ENCODE measurements at regions not wholly inside any gene's neighbourhood (a gene's known extent, or its start where the extent isn't known, plus 50 kb on each side); places are given as distances from the start of the nearest gene placed in this dataset.

GRCh38 chr11:15446315-15446714 is 331.6 kb downstream of the INSC start:
- Histone ChIP-seq H3K4me1 (ENCODE audit: control insufficient read depth in 1 of 2, insufficient read depth in 2 of 2, low read length in 2 of 2) (no peaks in the 10 kb centered on the region), H3K79me2 (ENCODE audit: insufficient read depth, low read length) (no peaks in the 10 kb centered on the region), H3K27me3 (ENCODE audit: control insufficient read depth in 2 of 2, insufficient read depth in 2 of 2, low read length in 2 of 2) (no peaks in the 10 kb centered on the region), H4K20me1 (ENCODE audit: insufficient read depth, low read length) (no peaks in the 10 kb centered on the region), H3K4me2 (replicated peaks; ENCODE audit: extremely low read depth, low read length, poor library complexity, severe bottlenecking) (no peak overlapping the region), H3K9ac (ENCODE audit: insufficient read depth, low read length, poor library complexity, severe bottlenecking) (no peak overlapping the region), H3K4me3 (replicated peaks in 1 of 3; ENCODE audit: low read depth in 2 of 3, low read length in 3 of 3) (no peak overlapping the region), H3K27ac (ENCODE audit: low read depth in 1 of 2, low read length in 2 of 2) (no peak overlapping the region), H3K9me3 (replicated peaks in 1 of 2; ENCODE audit: control insufficient read depth in 1 of 2, insufficient read depth in 1 of 2, low read length in 2 of 2) (peaks cover 0 to 3% of the 10 kb centered on the region in 2 donors), H2AFZ (ENCODE audit: insufficient read depth, low read depth, low read length, poor library complexity, severe bottlenecking) (no peak overlapping the region), H3K36me3 (replicated peaks in 1 of 2; ENCODE audit: control insufficient read depth in 1 of 2, insufficient read depth in 2 of 2, low read length in 2 of 2) (no peaks in the 10 kb centered on the region)
- Mint-ChIP-seq H3K27me3 (ENCODE audit: low read depth in 3 of 3) (no peaks in the 10 kb centered on the region), H3K36me3 (no peaks in the 10 kb centered on the region), H3K9me3 (peaks cover under 1 to 15% (median 3%) of the 10 kb centered on the region in 7 donors), H3K27ac (peak overlapping the region in 1 of 7 donors; percentile 36), H3K4me1 (no peaks in the 10 kb centered on the region), H3K4me3 (no peak overlapping the region)
- no peak for DNase-seq
- WGBS (ENCODE audit: insufficient coverage): 80% methylated on average over 1 of the region's 4 CpGs
- intact Hi-C loops (cut with micrococcal nuclease): no loop called here
- no peak for TF ChIP-seq CTCF (IDR thresholded peaks at IDR 0.05)

GRCh38 chr11:15446929-15447328 is 332.2 kb downstream of the INSC start:
- DNase-seq: no peak
- Mint-ChIP-seq H3K4me1 (no peaks in the 10 kb centered on the region), H3K4me3 (no peak overlapping the region), H3K27me3 (ENCODE audit: low read depth in 3 of 3) (no peaks in the 10 kb centered on the region), H3K9me3 (peaks cover 2 to 15% (median 4%) of the 10 kb centered on the region in 7 donors), H3K27ac (no peak overlapping the region), H3K36me3 (no peaks in the 10 kb centered on the region)
- no peak overlapping the region for H3K4me2 ChIP-seq (replicated peaks; ENCODE audit: extremely low read depth, low read length, poor library complexity, severe bottlenecking)
- H3K9ac ChIP-seq (ENCODE audit: insufficient read depth, low read length, poor library complexity, severe bottlenecking): no peak overlapping the region
- no peak for TF ChIP-seq CTCF (IDR thresholded peaks at IDR 0.05)
- no peaks in the 10 kb centered on the region for H3K27me3 ChIP-seq (ENCODE audit: control insufficient read depth in 2 of 2, insufficient read depth in 2 of 2, low read length in 2 of 2)
- peaks cover 1 to 3% of the 10 kb centered on the region in 2 donors for H3K9me3 ChIP-seq (replicated peaks in 1 of 2; ENCODE audit: control insufficient read depth in 1 of 2, insufficient read depth in 1 of 2, low read length in 2 of 2)
- H3K4me1 ChIP-seq (ENCODE audit: control insufficient read depth in 1 of 2, insufficient read depth in 2 of 2, low read length in 2 of 2): no peaks in the 10 kb centered on the region
- no peaks in the 10 kb centered on the region for H4K20me1 ChIP-seq (ENCODE audit: insufficient read depth, low read length)
- WGBS (ENCODE audit: insufficient coverage): 83% methylated on average over 2 of the region's 3 CpGs
- H3K27ac ChIP-seq (ENCODE audit: low read depth in 1 of 2, low read length in 2 of 2): no peak overlapping the region
- no peaks in the 10 kb centered on the region for H3K36me3 ChIP-seq (replicated peaks in 1 of 2; ENCODE audit: control insufficient read depth in 1 of 2, insufficient read depth in 2 of 2, low read length in 2 of 2)
- intact Hi-C loops (cut with micrococcal nuclease): no loop called here
- no peaks in the 10 kb centered on the region for H3K79me2 ChIP-seq (ENCODE audit: insufficient read depth, low read length)
- no peak overlapping the region for H2AFZ ChIP-seq (ENCODE audit: insufficient read depth, low read depth, low read length, poor library complexity, severe bottlenecking)
- no peak overlapping the region for H3K4me3 ChIP-seq (replicated peaks in 1 of 3; ENCODE audit: low read depth in 2 of 3, low read length in 3 of 3)
